B cell (primary cell): ENCODE measurements at regions not wholly inside any gene's neighbourhood (a gene's known extent, or its start where the extent isn't known, plus 50 kb on each side); places are given as distances from the start of the nearest gene placed in this dataset.

Experiments used
- ATAC-seq: fragments of 200-7000 bp; cut with Tn5 transposase; one replicate; pipeline ENCODE4 v1.10.0; 2021; ENCODE audit warnings: low read depth, mild to moderate bottlenecking, moderate number of reproducible peaks, moderate library complexity
- CTCF ChIA-PET: fragments of 350-600 bp; sonication (Branson Sonifier 250); formaldehyde crosslinking; loops from one replicate; lab custom pipeline; 2021; ENCODE audit warnings: antibody characterized with exemption, inconsistent platforms; lab: Charles Lee
- POLR2A ChIA-PET: fragments of 350-600 bp; sonication (Branson Sonifier 250); formaldehyde crosslinking; loops from one replicate; lab custom pipeline; 2021; ENCODE audit warnings: antibody characterized with exemption; lab: Charles Lee
- DNase-seq: peaks from one replicate; pipeline ENCODE4 v3.0.0; 2013
- H2AFZ ChIP-seq: 2 replicates; pipeline ENCODE4 v1.6.1; 2012; ENCODE audit warnings: mild to moderate bottlenecking, low read depth, low read length; ENCODE audit not compliant: insufficient read depth, poor library complexity, severe bottlenecking
- H3K27ac ChIP-seq, 2 donors: 1 replicate in 1 of 2; 2 replicates in 1 of 2; pipeline ENCODE4 v1.5.1; 2012 to 2013; ENCODE audit warnings: low read length in 2 of 2, mild to moderate bottlenecking in 2 of 2, moderate library complexity in 1 of 2
- H3K27me3 ChIP-seq, 4 experiments: fragments of 200-600 bp in 1 of 4; sonication (generic) in 1 of 4; replicated peaks in 1 of 4; 1 replicate in 2 of 4; 2 replicates in 2 of 4; pipeline versions ENCODE4 v1.6.1 to v1.7.0; 2013 to 2016; ENCODE audit warnings: low read length in 3 of 4, mild to moderate bottlenecking in 2 of 4, mixed read lengths in 1 of 4, moderate library complexity in 1 of 4; ENCODE audit not compliant: insufficient read depth in 4 of 4, control insufficient read depth in 3 of 4; ENCODE audit errors: control extremely low read depth in 1 of 4
- H3K36me3 ChIP-seq, 2 experiments: replicated peaks in 1 of 2; 1 replicate in 1 of 2; 2 replicates in 1 of 2; pipeline versions ENCODE4 v1.6.1 to v1.7.1; 2013; ENCODE audit warnings: low read length in 1 of 2; ENCODE audit not compliant: insufficient read depth in 2 of 2, control insufficient read depth in 1 of 2; ENCODE audit errors: control extremely low read depth in 1 of 2, extremely low read depth in 1 of 2
- H3K4me1 ChIP-seq, 2 donors: fragments of 200-600 bp in 1 of 2; sonication (generic) in 1 of 2; 1 replicate in 1 of 2; 2 replicates in 1 of 2; pipeline versions ENCODE4 v1.5.1 to v1.6.1; 2013 to 2017; ENCODE audit warnings: low read length in 2 of 2; ENCODE audit not compliant: control insufficient read depth in 2 of 2, insufficient read depth in 2 of 2
- H3K4me2 ChIP-seq: replicated peaks from 2 replicates; pipeline ENCODE3; 2012; ENCODE audit warnings: mild to moderate bottlenecking, low read depth, low read length; ENCODE audit not compliant: poor library complexity, severe bottlenecking
- H3K4me3 ChIP-seq, 5 experiments: fragments of 200-600 bp in 1 of 5; sonication (generic) in 1 of 5; 1 replicate in 3 of 5; 2 replicates in 2 of 5; pipeline versions ENCODE4 v1.5.1 to v1.7.0; 2011 to 2016; ENCODE audit warnings: low read length in 4 of 5, mild to moderate bottlenecking in 4 of 5, low read depth in 2 of 5, control low read depth in 1 of 5, moderate library complexity in 1 of 5; ENCODE audit not compliant: insufficient read depth in 1 of 5; ENCODE audit errors: control extremely low read depth in 1 of 5, extremely low read depth in 1 of 5
- H3K79me2 ChIP-seq: fragments of 200-600 bp; sonication (generic); one replicate; pipeline ENCODE4 v1.6.0; 2016; ENCODE audit warnings: low read length; ENCODE audit not compliant: control insufficient read depth, insufficient read depth
- H3K9ac ChIP-seq: fragments of 200-600 bp; sonication (generic); 2 replicates; pipeline ENCODE4 v1.6.1; 2017; ENCODE audit warnings: mild to moderate bottlenecking, low read length, moderate library complexity
- H3K9me3 ChIP-seq, 3 donors: one replicate each; pipeline versions ENCODE4 v1.6.1 to v1.7.1; 2013; ENCODE audit warnings: low read length in 2 of 3; ENCODE audit not compliant: control insufficient read depth in 2 of 3, insufficient read depth in 1 of 3; ENCODE audit errors: control extremely low read depth in 1 of 3
- H4K20me1 ChIP-seq: 2 replicates; pipeline ENCODE4 v1.6.0; 2012; ENCODE audit warnings: mild to moderate bottlenecking, low read length; ENCODE audit not compliant: insufficient read depth, control insufficient read depth, poor library complexity, severe bottlenecking
- H3K27ac Mint-ChIP-seq: one replicate; pipeline ENCODE4 v1.8.0; 2021; ENCODE audit warnings: mixed read lengths
- H3K27me3 Mint-ChIP-seq: one replicate; pipeline ENCODE4 v1.8.0; 2021; ENCODE audit warnings: mixed read lengths
- H3K4me1 Mint-ChIP-seq: one replicate; pipeline ENCODE4 v1.8.0; 2021; ENCODE audit warnings: mixed read lengths
- H3K4me3 Mint-ChIP-seq: one replicate; pipeline ENCODE4 v1.8.0; 2021; ENCODE audit warnings: mixed read lengths
- H3K9me3 Mint-ChIP-seq: one replicate; pipeline ENCODE4 v1.8.0; 2022; ENCODE audit warnings: mixed read lengths; ENCODE audit not compliant: insufficient read depth
- CTCF ChIP-seq: fragments of 200-600 bp; IDR thresholded peaks from one replicate; pipeline ENCODE4 v1.8.0; 2022; ENCODE audit warnings: antibody characterized with exemption, mild to moderate bottlenecking
- EZH2 ChIP-seq: IDR thresholded peaks from 2 replicates; pipeline ENCODE4 v1.6.1; 2012; ENCODE audit warnings: borderline replicate concordance, low read depth, mild to moderate bottlenecking, moderate library complexity, low read length; ENCODE audit not compliant: insufficient read depth, poor library complexity, severe bottlenecking
- WGBS: methylation state at CpG from one replicate; pipeline ENCODE4 v1.1.5; 2013; ENCODE audit warnings: missing lambda C conversion rate; ENCODE audit not compliant: insufficient coverage; 5-methylcytosine and 5-hydroxymethylcytosine counted together
- intact Hi-C: fragments of 100-400 bp; cut with micrococcal nuclease; formaldehyde crosslinking; loops from one replicate; pipeline ENCODE4 v1.10.0; 2022

DNA sequence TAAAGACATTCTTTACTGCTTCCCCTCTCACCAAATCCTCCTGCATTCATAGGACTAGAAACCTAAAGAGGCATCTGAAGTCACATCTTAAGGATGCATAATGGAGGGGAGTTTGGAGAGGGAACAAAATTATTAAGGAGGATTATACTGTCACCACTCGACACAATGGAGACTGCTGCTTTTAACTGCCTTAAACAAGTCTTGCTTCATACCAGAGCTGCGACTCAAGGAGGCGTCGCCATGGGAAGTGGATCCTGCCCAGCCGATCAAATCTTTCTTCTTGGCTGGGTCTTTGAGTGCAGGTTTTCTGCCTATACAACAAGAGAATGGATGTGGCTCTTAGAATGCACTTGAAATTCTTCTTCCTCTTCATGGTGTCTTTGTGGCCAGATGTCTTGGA lies 66.7 kb upstream of the FOXE1 start:
- H3K4me1 Mint-ChIP-seq = no peaks in the 10 kb centered on the region
- 87% methylated on average over 3 of the region's 5 CpGs for WGBS

DNA sequence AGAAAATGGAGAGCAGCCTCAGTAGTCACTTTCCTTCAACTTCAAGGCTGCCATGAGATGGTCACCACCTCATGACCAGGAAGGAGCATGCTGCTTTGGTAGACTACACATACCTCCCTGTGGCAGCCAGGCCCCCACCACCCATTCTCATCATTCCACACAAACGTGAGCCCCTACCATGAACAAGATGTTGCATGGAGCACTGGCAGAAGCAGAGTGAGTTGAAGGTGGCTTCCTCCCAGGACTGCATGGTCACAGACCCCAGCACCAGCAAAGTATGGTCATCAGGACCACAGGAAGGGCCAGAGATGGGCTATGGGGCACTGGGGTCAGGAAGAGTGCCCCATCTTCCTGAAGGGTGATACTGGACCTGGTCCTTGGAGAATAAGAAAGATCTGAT lies 65.5 kb upstream of the FOXE1 start:
- no peak overlapping the region for H2AFZ ChIP-seq
- no peak overlapping the region for H3K4me2 ChIP-seq
- WGBS = 100% methylated on average over 1 of the region's 1 CpG
- intact Hi-C loops = no loop called here
- no peaks in the 10 kb centered on the region for H3K9me3 Mint-ChIP-seq
- no peaks in the 10 kb centered on the region for H4K20me1 ChIP-seq
- H3K27me3 Mint-ChIP-seq = peaks cover 19% of the 10 kb centered on the region
- no peak overlapping the region for H3K27ac ChIP-seq
- H3K36me3 ChIP-seq = no peaks in the 10 kb centered on the region
- TF ChIP-seq EZH2 = no peak
- TF ChIP-seq CTCF = no peak
- H3K79me2 ChIP-seq = no peaks in the 10 kb centered on the region
- no peak for DNase-seq
- no peaks in the 10 kb centered on the region for H3K9me3 ChIP-seq
- no peak overlapping the region for H3K4me3 ChIP-seq
- no peak overlapping the region for H3K9ac ChIP-seq
- H3K27me3 ChIP-seq = peaks cover 0 to 6% (median 3%) of the 10 kb centered on the region in 4 experiments
- CTCF ChIA-PET = no interaction called here
- no peaks in the 10 kb centered on the region for H3K4me1 Mint-ChIP-seq
- no peaks in the 10 kb centered on the region for H3K4me1 ChIP-seq
- H3K27ac Mint-ChIP-seq = no peak overlapping the region
- ATAC-seq = no peak
- no peak overlapping the region for H3K4me3 Mint-ChIP-seq
- POLR2A ChIA-PET = no interaction called here

More for the DNA sequence above, 66.7 kb upstream of the FOXE1 start:
- TF ChIP-seq CTCF (no peak), EZH2 (no peak)
- Histone ChIP-seq H3K4me3 (no peak overlapping the region), H3K27ac (no peak overlapping the region), H2AFZ (no peak overlapping the region), H3K36me3 (no peaks in the 10 kb centered on the region), H3K79me2 (no peaks in the 10 kb centered on the region), H3K9me3 (no peaks in the 10 kb centered on the region), H3K9ac (no peak overlapping the region), H4K20me1 (no peaks in the 10 kb centered on the region), H3K27me3 (peaks cover 0 to 6% (median 3%) of the 10 kb centered on the region in 4 experiments), H3K4me1 (no peaks in the 10 kb centered on the region), H3K4me2 (no peak overlapping the region)
- DNase-seq = no peak
- no peaks in the 10 kb centered on the region for H3K9me3 Mint-ChIP-seq
- peaks cover 25% of the 10 kb centered on the region for H3K27me3 Mint-ChIP-seq
- ChIA-PET CTCF (no interaction called here), POLR2A (no interaction called here)
- intact Hi-C loops = no loop called here
- ATAC-seq = no peak
- H3K4me3 Mint-ChIP-seq = no peak overlapping the region
- no peak overlapping the region for H3K27ac Mint-ChIP-seq
